H1 (cell line): ENCODE measurements at regions not wholly inside any gene's neighbourhood (a gene's known extent, or its start where the extent isn't known, plus 50 kb on each side); places are given as distances from the start of the nearest gene placed in this dataset.

Experiments used
- ASH2L ChIP-seq: fragments of 200-600, 300-600 bp; sonication (generic); IDR thresholded peaks from one replicate; pipeline ENCODE4 v1.7.1; 2017; ENCODE audit warnings: low read length
- BACH1 ChIP-seq: IDR thresholded peaks from 2 replicates; pipeline ENCODE4 v1.6.1; 2012; ENCODE audit warnings: low read length, improper control_type of control experiment
- BCL11A ChIP-seq, 2 experiments: IDR thresholded peaks; one replicate each; pipeline ENCODE4 v1.6.1; 2011; ENCODE audit warnings: low read depth in 2 of 2, low read length in 2 of 2, mild to moderate bottlenecking in 2 of 2
- BRCA1 ChIP-seq: IDR thresholded peaks from 2 replicates; pipeline ENCODE4 v1.6.1; 2012; ENCODE audit warnings: low read depth, low read length, improper control_type of control experiment
- CEBPB ChIP-seq: IDR thresholded peaks from 2 replicates; pipeline ENCODE4 v1.6.1; 2012; ENCODE audit warnings: low read depth, low read length
- CHD2 ChIP-seq: IDR thresholded peaks from 2 replicates; pipeline ENCODE4 v1.6.1; 2012; ENCODE audit warnings: low read length, improper control_type of control experiment
- CTCF ChIP-seq, 3 experiments: IDR thresholded peaks; 1 replicate in 2 of 3; 2 replicates in 1 of 3; pipeline versions ENCODE4 v1.5.1 to v1.6.1; 2011; ENCODE audit warnings: low read length in 3 of 3, mild to moderate bottlenecking in 3 of 3, inconsistent platforms in 2 of 3, low read depth in 1 of 3, moderate library complexity in 1 of 3; ENCODE audit not compliant: insufficient read depth in 1 of 3; ENCODE audit errors: control extremely low read depth in 1 of 3
- E2F6 ChIP-seq: IDR thresholded peaks from 2 replicates; pipeline ENCODE4 v1.6.1; 2012; ENCODE audit warnings: inconsistent platforms
- HDAC2 ChIP-seq, 2 experiments: fragments of 300-600 bp in 1 of 2; sonication (generic) in 1 of 2; IDR thresholded peaks; 2 replicates each; pipeline ENCODE4 v1.6.1; 2011 to 2012; ENCODE audit warnings: low read depth in 2 of 2, low read length in 2 of 2, mild to moderate bottlenecking in 2 of 2, moderate library complexity in 2 of 2, borderline replicate concordance in 1 of 2, inconsistent platforms in 1 of 2
- KDM1A ChIP-seq: fragments of 200-600, 300-600 bp; sonication (generic); IDR thresholded peaks from 2 replicates; pipeline ENCODE4 v1.7.1; 2016; ENCODE audit warnings: mild to moderate bottlenecking, low read length, borderline replicate concordance
- KDM4A ChIP-seq: IDR thresholded peaks from one replicate; pipeline ENCODE4 v1.7.1; 2012; ENCODE audit warnings: low read depth, mild to moderate bottlenecking, moderate library complexity, low read length, inconsistent platforms; ENCODE audit not compliant: severe bottlenecking
- MAFK ChIP-seq: IDR thresholded peaks from 2 replicates; pipeline ENCODE4 v1.6.1; 2012; ENCODE audit warnings: low read depth, mild to moderate bottlenecking, improper control_type of control experiment, low read length
- MAX ChIP-seq: IDR thresholded peaks from 2 replicates; pipeline ENCODE4 v1.6.1; 2012; ENCODE audit warnings: inconsistent platforms
- NANOG ChIP-seq: IDR thresholded peaks from 2 replicates; pipeline ENCODE4 v1.6.1; 2011; ENCODE audit warnings: low read length, low read depth, mild to moderate bottlenecking, inconsistent platforms; ENCODE audit not compliant: insufficient read depth, poor library complexity, severe bottlenecking
- PHF8 ChIP-seq: fragments of 200-600 bp; sonication (generic); conservative IDR thresholded peaks from 2 replicates; pipeline ENCODE4 v1.7.1; 2012; ENCODE audit warnings: low read depth, mild to moderate bottlenecking, inconsistent platforms, low read length, moderate library complexity
- POU5F1 ChIP-seq: IDR thresholded peaks from 2 replicates; pipeline ENCODE4 v1.6.1; 2011; ENCODE audit warnings: low read depth, mild to moderate bottlenecking, low read length, moderate library complexity
- RFX5 ChIP-seq: IDR thresholded peaks from 2 replicates; pipeline ENCODE4 v1.6.1; 2011; ENCODE audit warnings: low read depth, low read length, improper control_type of control experiment, borderline replicate concordance
- SAP30 ChIP-seq: fragments of 300-600 bp; sonication (generic); IDR thresholded peaks from 2 replicates; pipeline ENCODE4 v1.7.1; 2012; ENCODE audit warnings: low read length, moderate library complexity, mild to moderate bottlenecking, inconsistent platforms; ENCODE audit not compliant: insufficient read depth, insufficient replicate concordance
- SIN3A ChIP-seq, 2 experiments: IDR thresholded peaks in 1 of 2; conservative IDR thresholded peaks in 1 of 2; 2 replicates each; pipeline ENCODE4 v1.6.1; 2011 to 2012; ENCODE audit warnings: low read length in 2 of 2, improper control_type of control experiment in 1 of 2, low read depth in 1 of 2, mild to moderate bottlenecking in 1 of 2
- SIRT6 ChIP-seq: IDR thresholded peaks from one replicate; pipeline ENCODE4 v1.7.1; 2012; ENCODE audit warnings: low read length, inconsistent platforms
- SIX5 ChIP-seq: IDR thresholded peaks from 2 replicates; pipeline ENCODE4 v1.6.1; 2011; ENCODE audit warnings: mild to moderate bottlenecking, low read depth, low read length
- TBP ChIP-seq: IDR thresholded peaks from 2 replicates; pipeline ENCODE4 v1.6.1; 2011; ENCODE audit warnings: low read depth, low read length, improper control_type of control experiment
- ZNF274 ChIP-seq: IDR thresholded peaks from 2 replicates; pipeline ENCODE4 v1.7.0; 2012; ENCODE audit warnings: low read length, borderline replicate concordance; ENCODE audit errors: extremely low read depth

- TF ChIP-seq CTCF (IDR thresholded peaks at IDR 0.05; ENCODE audit: control extremely low read depth in 1 of 3, insufficient read depth in 1 of 3, low read depth in 1 of 3, low read length in 3 of 3): peak; percentile 73 to 99 (median 97)
- no peak for TF ChIP-seq MAFK
- TF ChIP-seq MAX: peak; percentile 46
- no peak for TF ChIP-seq NANOG
- no peak for TF ChIP-seq SIRT6
- no peak for TF ChIP-seq BCL11A (IDR thresholded peaks at IDR 0.05; ENCODE audit: low read depth in 2 of 2, low read length in 2 of 2)
- no peak for TF ChIP-seq ZNF274
- TF ChIP-seq KDM4A: no peak
- no peak for TF ChIP-seq CEBPB
- no peak for TF ChIP-seq E2F6
- TF ChIP-seq BRCA1: no peak
- no peak for TF ChIP-seq ASH2L
- TF ChIP-seq PHF8: no peak
- no peak for TF ChIP-seq BACH1
- no peak for TF ChIP-seq CHD2
- no peak for TF ChIP-seq POU5F1
- no peak for TF ChIP-seq TBP
- 0 out of 4 replicates have a peak, but pooled peaks of 1 of the 2 experiments have one; percentile 48 for TF ChIP-seq SIN3A (conservative IDR thresholded peaks at IDR 0.05 in 1 of 2, IDR thresholded peaks at IDR 0.05 in 1 of 2; ENCODE audit: low read depth in 1 of 2, low read length in 2 of 2)
- no peak for TF ChIP-seq KDM1A
- no peak for TF ChIP-seq SAP30
- no peak for TF ChIP-seq SIX5
- TF ChIP-seq RFX5: no peak
- no peak for TF ChIP-seq HDAC2 (IDR thresholded peaks at IDR 0.05; ENCODE audit: borderline replicate concordance in 1 of 2, low read depth in 2 of 2, low read length in 2 of 2)
These were observed 904.5 kb upstream of the API5 start (continued) for GRCh38 chr11:42407341-42407740.
